GM21825 (cell line): ENCODE measurements at regions not wholly inside any gene's neighbourhood (a gene's known extent, or its start where the extent isn't known, plus 50 kb on each side); places are given as distances from the start of the nearest gene placed in this dataset.
"Not testable (repeated sequence)": the region's sequence is repeated elsewhere in the genome, so short reads cannot be mapped to it uniquely, and the experiment has no call there.

ENCODE experiments used
- ATAC-seq: cut with Tn5 transposase; IDR thresholded peaks from one replicate; pipeline ENCODE4 v1.9.1; 2021; ENCODE audit warnings: mild to moderate bottlenecking, moderate library complexity; ENCODE audit not compliant: unreplicated experiment

GRCh38 chr22:49677495-49677889 lies 150.2 kb downstream of the BRD1 start:
- ATAC-seq: no peak

GRCh38 chr22:49676783-49677494 lies 150.7 kb downstream of the BRD1 start:
- no peak for ATAC-seq

- no peak for ATAC-seq
Measured at GRCh38 chr22:49676230-49676629, 151.4 kb downstream of the BRD1 start.

- ATAC-seq: no peak
Measured at GRCh38 chr22:49674479-49675050, 153.1 kb downstream of the BRD1 start.

GRCh38 chr22:49673048-49673447 lies 154.6 kb downstream of the BRD1 start:
- ATAC-seq: no peak

- ATAC-seq: no peak
Measured at GRCh38 chr22:49672014-49672516, 155.6 kb downstream of the BRD1 start.

- ATAC-seq: no peak
Measured at GRCh38 chr22:49671331-49672013, 156.2 kb downstream of the BRD1 start.

- no peak for ATAC-seq
Measured at GRCh38 chr22:49670456-49671330, 157.0 kb downstream of the BRD1 start.

GRCh38 chr22:49669969-49670455 lies 157.7 kb downstream of the BRD1 start:
- not testable (repeated sequence) for ATAC-seq

GRCh38 chr22:49669427-49669968 lies 158.2 kb downstream of the BRD1 start:
- not testable (repeated sequence) for ATAC-seq

GRCh38 chr22:49668402-49668801 lies 159.3 kb downstream of the BRD1 start:
- no peak for ATAC-seq

GRCh38 chr22:49667236-49667635 lies 160.4 kb downstream of the BRD1 start:
- ATAC-seq: no peak

GRCh38 chr22:49666146-49666809 lies 161.4 kb downstream of the BRD1 start:
- no peak for ATAC-seq

- no peak for ATAC-seq
Measured at GRCh38 chr22:49664891-49665290, 162.8 kb downstream of the BRD1 start.

- no peak for ATAC-seq
Measured at GRCh38 chr22:49664371-49664881, 163.2 kb downstream of the BRD1 start.

- ATAC-seq: no peak
Measured at GRCh38 chr22:49663823-49664222, 163.8 kb downstream of the BRD1 start.

- ATAC-seq: no peak
Measured at GRCh38 chr22:49663311-49663711, 164.4 kb downstream of the BRD1 start.

- ATAC-seq: no peak
Measured at GRCh38 chr22:49662681-49663080, 165.0 kb downstream of the BRD1 start.

- no peak for ATAC-seq
Measured at GRCh38 chr22:49660794-49661781, 166.6 kb downstream of the BRD1 start.
